Retina (tissue), 1 donor: ENCODE measurements at regions not wholly inside any gene's neighbourhood (a gene's known extent, or its start where the extent isn't known, plus 50 kb on each side); places are given as distances from the start of the nearest gene placed in this dataset.

Experiments
- DNase-seq: peaks from one replicate; pipeline ENCODE4 v3.0.0-alpha.2; 2016

GRCh38 chr9:95756101-95756500 is 119.4 kb upstream of the ERCC6L2 start:
- DNase-seq = no peak

GRCh38 chr9:95755421-95755730 is 120.1 kb upstream of the ERCC6L2 start:
- DNase-seq = no peak

GRCh38 chr9:95754533-95755420 is 120.7 kb upstream of the ERCC6L2 start:
- DNase-seq = no peak

- peak; percentile 80 for DNase-seq
Measured at GRCh38 chr9:95753762-95754465, 121.6 kb upstream of the ERCC6L2 start.

- DNase-seq = no peak
Measured at GRCh38 chr9:95752129-95752731, 123.3 kb upstream of the ERCC6L2 start.

GRCh38 chr9:95751520-95751790 is 124.0 kb upstream of the ERCC6L2 start:
- DNase-seq = no peak

GRCh38 chr9:95750725-95751519 is 124.6 kb upstream of the ERCC6L2 start:
- no peak for DNase-seq

- no peak for DNase-seq
Measured at GRCh38 chr9:95749493-95749892, 126.0 kb upstream of the ERCC6L2 start.

- peak; percentile 83 for DNase-seq
Measured at GRCh38 chr9:95746408-95747180, 128.9 kb upstream of the ERCC6L2 start.

- no peak for DNase-seq
Measured at GRCh38 chr9:95742821-95743220, 132.7 kb upstream of the ERCC6L2 start.

- no peak for DNase-seq
Measured at GRCh38 chr9:95741631-95742030, 133.9 kb upstream of the ERCC6L2 start.

GRCh38 chr9:95740217-95741004 is 135.1 kb upstream of the ERCC6L2 start:
- no peak for DNase-seq

- DNase-seq = no peak
Measured at GRCh38 chr9:95738438-95738837, 137.1 kb upstream of the ERCC6L2 start.

- DNase-seq = peak; percentile 28
Measured at GRCh38 chr9:95736891-95737522, 138.5 kb upstream of the ERCC6L2 start.

GRCh38 chr9:95736370-95736769 is 139.1 kb upstream of the ERCC6L2 start:
- DNase-seq = peak; percentile 7

GRCh38 chr9:95735701-95736100 is 139.8 kb upstream of the ERCC6L2 start:
- DNase-seq = no peak

GRCh38 chr9:95733741-95734666 is 141.5 kb upstream of the ERCC6L2 start:
- DNase-seq = peak; percentile 14

GRCh38 chr9:95732802-95733688 is 142.4 kb upstream of the ERCC6L2 start:
- DNase-seq = no peak

- no peak for DNase-seq
Measured at GRCh38 chr9:95731876-95732275, 143.6 kb upstream of the ERCC6L2 start.
